AG04449 (cell line): ENCODE measurements at regions not wholly inside any gene's neighbourhood (a gene's known extent, or its start where the extent isn't known, plus 50 kb on each side); places are given as distances from the start of the nearest gene placed in this dataset.
A peak's percentile ranks its signal among the peaks of the same experiment; 100 is the strongest.

ENCODE experiments used
- CTCF ChIA-PET: fragments of 350-600 bp; formaldehyde crosslinking; extraction: SDS; loops from one replicate; lab custom pipeline; 2021; ENCODE audit warnings: antibody characterized with exemption; lab: Yijun Ruan, JAX
- POLR2A ChIA-PET: fragments of 400-600, 350-600 bp; formaldehyde crosslinking; extraction: SDS; loops from one replicate; lab custom pipeline; 2020; ENCODE audit warnings: antibody characterized with exemption, inconsistent platforms; lab: Yijun Ruan, JAX
- DNase-seq: peaks from one replicate; pipeline ENCODE4 v3.0.0-alpha.2; 2010; ENCODE audit warnings: low read depth, low spot score
- H3K4me3 ChIP-seq: 2 replicates; pipeline ENCODE4 v1.5.1; 2011; ENCODE audit warnings: low read depth, mild to moderate bottlenecking, control low read depth, low read length
- CTCF ChIP-seq: IDR thresholded peaks from one replicate; pipeline ENCODE4 v1.5.1; 2011; ENCODE audit warnings: mild to moderate bottlenecking, moderate library complexity, low read length, control low read depth, inconsistent platforms; ENCODE audit not compliant: insufficient read depth; ENCODE audit errors: missing control alignments

- DNase-seq = no peak
- ChIA-PET POLR2A (no interaction called here), CTCF (no interaction called here)
- peak; percentile 15 for TF ChIP-seq CTCF
- H3K4me3 ChIP-seq = no peak overlapping the region
These were observed 408.3 kb upstream of the CADM1 start for GRCh38 chr11:115912484-115912945.

DNA sequence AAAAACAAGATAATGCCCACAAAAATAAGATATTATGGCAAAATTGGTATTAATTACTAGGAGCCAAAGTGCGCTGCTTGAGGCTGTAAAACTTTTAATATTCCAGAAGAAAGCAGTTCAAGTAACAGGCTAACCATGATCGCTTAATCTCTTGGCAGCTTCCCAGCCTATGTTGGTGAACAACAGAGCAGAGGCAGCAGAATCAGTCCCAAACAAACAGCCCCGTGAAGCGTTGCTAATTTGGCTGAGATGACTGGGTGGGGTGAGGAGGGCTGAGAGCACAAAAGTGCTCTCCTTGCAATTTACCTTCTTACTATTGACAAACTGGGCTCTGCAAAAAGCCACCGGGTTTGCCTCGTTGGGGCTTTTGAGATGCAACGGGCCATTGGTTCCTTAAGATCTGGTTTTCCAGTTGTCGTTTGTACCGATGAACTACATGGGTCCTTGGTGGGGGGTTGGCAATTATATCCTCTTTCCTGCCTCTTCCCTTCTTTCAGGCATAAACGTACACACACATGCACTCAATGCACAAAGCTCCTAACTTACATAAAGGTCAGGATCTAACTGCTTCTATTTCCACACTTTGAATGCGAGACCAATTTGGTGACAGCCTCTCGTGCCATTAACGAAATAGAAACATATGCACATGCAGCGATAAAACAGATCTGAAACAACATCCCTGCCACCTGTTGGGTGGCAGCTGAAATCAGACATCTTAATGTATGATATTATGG, 407.6 kb upstream of the CADM1 start:
- DNase-seq = no peak
- no peak for TF ChIP-seq CTCF
- CTCF ChIA-PET = no interaction called here
- no peak overlapping the region for H3K4me3 ChIP-seq
- POLR2A ChIA-PET = interaction anchor here (0.7 kb wide), 1 partner anchor 39 kb away, joined by 3 read pairs; no protein-coding TSS in a partner anchor

DNA sequence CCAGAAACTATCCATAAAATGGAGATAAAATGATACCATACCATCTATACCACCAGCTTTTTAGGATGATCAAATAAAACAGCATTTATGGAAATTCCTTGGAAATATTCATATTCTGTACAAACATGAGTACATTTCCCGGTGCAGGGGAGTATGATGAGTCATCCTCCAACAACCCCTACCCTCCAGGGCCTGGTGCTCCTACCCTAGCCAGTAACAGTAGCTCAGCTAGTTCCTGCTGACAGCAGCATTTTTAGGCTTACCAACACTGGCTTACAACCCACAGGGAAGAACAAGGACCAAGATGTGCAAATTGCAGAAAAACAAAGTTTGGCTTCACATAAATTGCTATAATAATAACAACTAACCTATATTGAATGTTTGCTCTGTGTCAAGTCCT, 406.2 kb upstream of the CADM1 start:
- DNase-seq = no peak
- H3K4me3 ChIP-seq = no peak overlapping the region
- POLR2A ChIA-PET = no interaction called here
- no peak for TF ChIP-seq CTCF
- CTCF ChIA-PET = no interaction called here

- no peak for DNase-seq
- ChIA-PET POLR2A (interaction anchor here (0.6 kb wide), 1 partner anchor 262 kb away, joined by 3 read pairs; no protein-coding TSS in a partner anchor), CTCF (no interaction called here)
These were observed 402.0 kb upstream of the CADM1 start for GRCh38 chr11:115906171-115906570.

GRCh38 chr11:115905341-115906000, 401.3 kb upstream of the CADM1 start:
- TF ChIP-seq CTCF = no peak
- no peak overlapping the region for H3K4me3 ChIP-seq
- CTCF ChIA-PET = no interaction called here
- POLR2A ChIA-PET = interaction anchor here (0.6 kb wide), 1 partner anchor 263 kb away, joined by 3 read pairs; no protein-coding TSS in a partner anchor
- DNase-seq = no peak

More at GRCh38 chr11:115906171-115906570, 402.0 kb upstream of the CADM1 start:
- TF ChIP-seq CTCF = no peak
- H3K4me3 ChIP-seq = no peak overlapping the region

GRCh38 chr11:115903179-115903578, 399.0 kb upstream of the CADM1 start:
- TF ChIP-seq CTCF = no peak
- ChIA-PET CTCF (no interaction called here), POLR2A (no interaction called here)
- H3K4me3 ChIP-seq = no peak overlapping the region
- DNase-seq = no peak
